ENCODE measurements at regions not wholly inside any gene's neighbourhood (a gene's known extent, or its start where the extent isn't known, plus 50 kb on each side); places are given as distances from the start of the nearest gene placed in this dataset.
"Not testable (repeated sequence)": the region's sequence is repeated elsewhere in the genome, so short reads cannot be mapped to it uniquely, and the experiment has no call there.

GRCh38 chr9:39828457-39828856 is 473.0 kb downstream of the SPATA31A1 start:
- not testable (repeated sequence) for H3K4me1 ChIP-seq, H4K20me1 ChIP-seq, H3K9ac ChIP-seq, H3K4me3 ChIP-seq, H3K9me3 ChIP-seq, H3K27ac ChIP-seq, H3K27me3 ChIP-seq, H3K36me3 ChIP-seq, H3K4me2 ChIP-seq
